ENCODE measurements at regions not wholly inside any gene's neighbourhood (a gene's known extent, or its start where the extent isn't known, plus 50 kb on each side); places are given as distances from the start of the nearest gene placed in this dataset.
"Not testable (repeated sequence)": the region's sequence is repeated elsewhere in the genome, so short reads cannot be mapped to it uniquely, and the experiment has no call there.

DNA sequence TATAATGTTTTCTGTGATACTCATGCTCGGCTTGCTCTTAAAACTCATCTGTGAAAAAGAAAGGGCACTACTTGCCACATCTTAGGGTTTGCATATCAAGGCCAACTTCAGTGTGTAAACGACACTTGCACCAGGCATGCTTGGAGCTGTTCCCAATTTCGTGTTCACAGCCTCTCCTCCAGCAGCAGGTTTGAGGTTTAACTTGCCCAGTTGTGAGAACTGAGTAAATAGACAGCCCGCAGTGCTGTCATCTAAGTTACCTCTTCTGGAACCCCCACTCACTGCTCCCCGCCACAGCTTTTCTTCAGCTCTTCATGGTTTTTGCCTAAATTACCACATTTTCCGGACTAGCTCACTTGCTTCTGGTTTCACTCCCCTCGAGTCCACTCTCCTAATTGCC is 595.4 kb downstream of the TTLL7 start:
- not testable (repeated sequence) for TF ChIP-seq POLR2A, POLR2AphosphoS5 (IDR thresholded peaks at IDR 0.05)
- TF ChIP-seq, protein P1, sequence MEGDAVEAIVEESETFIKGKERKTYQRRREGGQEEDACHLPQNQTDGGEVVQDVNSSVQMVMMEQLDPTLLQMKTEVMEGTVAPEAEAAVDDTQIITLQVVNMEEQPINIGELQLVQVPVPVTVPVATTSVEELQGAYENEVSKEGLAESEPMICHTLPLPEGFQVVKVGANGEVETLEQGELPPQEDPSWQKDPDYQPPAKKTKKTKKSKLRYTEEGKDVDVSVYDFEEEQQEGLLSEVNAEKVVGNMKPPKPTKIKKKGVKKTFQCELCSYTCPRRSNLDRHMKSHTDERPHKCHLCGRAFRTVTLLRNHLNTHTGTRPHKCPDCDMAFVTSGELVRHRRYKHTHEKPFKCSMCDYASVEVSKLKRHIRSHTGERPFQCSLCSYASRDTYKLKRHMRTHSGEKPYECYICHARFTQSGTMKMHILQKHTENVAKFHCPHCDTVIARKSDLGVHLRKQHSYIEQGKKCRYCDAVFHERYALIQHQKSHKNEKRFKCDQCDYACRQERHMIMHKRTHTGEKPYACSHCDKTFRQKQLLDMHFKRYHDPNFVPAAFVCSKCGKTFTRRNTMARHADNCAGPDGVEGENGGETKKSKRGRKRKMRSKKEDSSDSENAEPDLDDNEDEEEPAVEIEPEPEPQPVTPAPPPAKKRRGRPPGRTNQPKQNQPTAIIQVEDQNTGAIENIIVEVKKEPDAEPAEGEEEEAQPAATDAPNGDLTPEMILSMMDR (IDR thresholded peaks at IDR 0.05): not testable (repeated sequence)
